Nucleus accumbens (tissue), 56 donors: ENCODE measurements at regions not wholly inside any gene's neighbourhood (a gene's known extent, or its start where the extent isn't known, plus 50 kb on each side); places are given as distances from the start of the nearest gene placed in this dataset.
"Not testable (repeated sequence)": the region's sequence is repeated elsewhere in the genome, so short reads cannot be mapped to it uniquely, and the experiment has no call there.

Experiments
- DNase-seq, 56 donors: peaks; one replicate each; lab custom pipeline; 2025; lab: John Stamatoyannopoulos, UW

DNA sequence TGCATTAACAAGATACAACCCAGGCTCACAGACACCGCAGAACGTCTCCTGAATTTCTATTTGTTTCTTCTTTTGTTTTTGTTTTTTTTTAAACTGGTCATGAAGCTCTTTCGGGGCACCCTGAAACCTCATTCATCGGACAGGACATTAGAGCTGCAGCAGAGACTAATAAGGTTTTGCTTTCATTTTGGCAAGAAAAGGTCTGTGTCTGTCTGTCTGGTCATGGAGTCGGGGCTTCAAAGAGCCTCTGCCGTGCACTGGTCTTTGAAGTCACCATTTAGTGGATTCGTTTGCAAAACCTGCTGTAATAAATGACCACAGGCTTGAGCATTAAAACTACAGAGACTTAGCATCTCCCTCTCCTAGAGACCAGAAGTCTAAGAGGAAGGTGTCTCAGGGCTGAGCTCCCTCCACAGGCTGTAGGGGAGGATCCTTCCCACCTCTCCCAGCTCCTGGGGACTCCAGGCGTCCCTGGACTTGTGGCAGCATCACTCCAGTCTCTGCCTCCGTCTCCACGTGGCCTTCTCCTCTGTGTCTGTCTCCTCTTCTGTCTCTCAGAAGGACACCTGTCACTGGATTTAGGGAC lies 247.5 kb downstream of the CRLF2 start:
- no peak for DNase-seq

DNA sequence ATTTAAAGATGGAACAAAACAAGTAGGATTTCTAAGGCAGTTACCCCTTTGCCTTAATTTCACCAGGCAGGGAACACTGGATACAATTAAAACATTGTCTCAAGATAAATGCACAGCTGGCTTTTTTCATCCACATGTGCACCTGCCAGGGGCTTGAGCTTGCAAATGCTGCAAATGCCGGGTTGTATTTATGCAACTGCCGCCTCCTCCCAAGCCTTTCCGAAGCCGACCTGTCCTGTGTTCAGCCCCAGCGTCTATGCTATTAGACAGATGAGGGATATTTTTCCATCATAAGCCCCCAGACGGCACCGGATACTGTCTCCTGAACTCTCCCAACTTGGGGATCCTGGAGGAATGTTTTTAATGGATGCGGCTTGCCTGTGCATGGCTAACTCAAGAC lies 251.6 kb downstream of the CRLF2 start:
- DNase-seq: no peak

DNA sequence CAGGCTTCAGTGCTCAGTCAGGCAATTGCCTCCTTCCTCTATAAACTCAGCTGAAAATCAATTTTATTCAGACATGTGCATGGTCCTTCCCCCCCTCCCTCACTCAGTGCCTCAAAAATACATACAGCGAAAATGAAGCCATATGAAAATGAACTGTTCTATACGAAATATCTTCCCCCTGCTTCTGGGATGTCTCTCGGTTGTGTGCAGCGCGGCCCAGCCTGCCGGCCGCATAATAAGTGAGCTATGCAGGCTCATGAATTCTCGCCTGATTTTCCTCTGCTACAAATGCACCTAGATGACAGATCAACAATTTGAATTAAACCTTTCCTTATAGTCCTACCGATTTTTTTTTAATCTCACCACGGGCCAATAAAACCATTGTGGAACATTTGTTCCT lies 252.9 kb downstream of the CRLF2 start:
- no peak for DNase-seq

DNA sequence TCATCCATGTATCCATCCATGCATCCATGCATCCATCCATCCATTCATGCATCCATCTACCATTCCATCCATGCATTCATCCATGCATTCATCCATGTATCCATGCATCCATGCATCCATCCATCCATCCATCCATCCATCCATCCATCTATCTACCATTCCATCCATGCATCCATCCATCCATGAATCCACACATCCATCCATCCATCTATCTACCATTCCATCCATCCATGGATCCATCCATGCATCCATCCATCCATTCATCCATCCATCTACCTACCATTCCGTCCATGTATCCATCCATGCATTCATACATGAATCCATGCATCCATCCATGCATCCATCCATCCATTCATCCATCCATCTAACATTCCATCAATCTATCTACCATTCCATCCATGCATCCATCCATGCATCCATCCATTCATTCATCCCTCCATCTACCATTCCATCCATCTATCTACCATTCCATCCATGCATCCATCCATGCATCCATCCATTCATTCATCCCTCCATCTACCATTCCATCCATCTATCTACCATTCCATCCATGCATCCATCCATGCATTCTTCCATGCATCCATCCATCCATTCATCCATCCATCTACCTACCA lies 257.2 kb downstream of the CRLF2 start:
- not testable (repeated sequence) for DNase-seq

DNA sequence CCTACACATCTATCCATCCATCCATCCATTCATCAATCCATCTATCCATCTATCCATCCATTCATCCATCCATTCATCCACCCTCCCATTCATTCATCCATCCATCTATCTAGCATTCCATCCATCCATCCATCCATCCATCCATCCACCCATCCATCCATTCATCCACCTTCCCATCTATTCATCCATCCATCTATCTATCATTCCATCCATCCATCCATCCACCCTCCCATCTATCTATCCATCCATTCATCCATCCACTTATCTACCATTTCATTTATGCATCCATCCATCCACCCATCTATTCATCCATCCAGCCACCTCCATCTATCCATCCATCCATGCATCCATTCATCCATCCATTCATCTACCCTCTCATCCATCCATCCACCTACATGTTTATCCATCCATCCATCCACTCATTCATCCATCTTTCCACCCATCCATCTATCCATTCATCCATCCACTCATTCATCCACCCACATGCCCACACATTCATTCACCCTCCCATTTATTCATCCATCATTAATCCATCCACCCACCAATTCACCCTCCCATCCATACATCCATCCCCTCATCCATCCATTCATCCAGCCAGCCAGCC lies 258.5 kb downstream of the CRLF2 start:
- DNase-seq: no peak

DNA sequence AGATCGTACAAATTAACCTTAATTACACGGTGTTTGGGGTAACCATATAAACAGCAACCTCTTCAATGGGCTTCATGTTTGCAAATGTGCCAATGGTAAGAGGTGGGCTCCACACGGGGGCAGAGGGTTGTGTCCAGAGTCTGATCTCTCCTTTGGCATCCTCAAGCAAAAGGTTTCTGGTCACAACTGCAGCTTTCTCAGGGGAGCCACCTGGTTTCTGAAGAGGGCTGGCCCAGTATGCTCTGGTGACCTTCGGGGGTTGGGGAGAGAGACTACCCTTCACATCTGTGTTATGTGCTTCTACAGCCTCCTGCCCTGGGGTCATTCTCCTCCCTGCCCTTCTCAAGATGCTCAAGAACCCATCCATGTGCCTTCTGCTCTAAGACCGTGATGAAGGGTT lies 259.6 kb downstream of the CRLF2 start:
- no peak for DNase-seq

DNA sequence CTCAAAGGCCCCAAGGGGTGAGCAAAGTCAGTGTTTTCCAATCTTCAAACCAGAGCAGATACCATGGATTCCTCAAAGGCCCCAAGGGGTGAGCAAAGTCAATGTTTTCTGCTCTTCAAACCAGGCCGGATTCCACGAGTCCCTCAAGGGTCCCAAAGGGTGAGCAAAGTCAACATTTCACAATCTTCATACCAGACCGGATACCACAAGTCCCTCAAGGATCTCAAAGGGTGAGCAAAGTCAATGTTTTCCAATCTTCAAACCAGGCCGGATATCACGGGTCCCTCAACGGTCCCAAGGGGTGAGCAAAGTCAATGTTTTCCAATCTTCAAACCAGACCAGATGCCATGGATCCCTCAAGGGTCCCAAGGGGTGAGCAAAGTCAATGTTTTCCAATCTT lies 265.2 kb downstream of the CRLF2 start:
- DNase-seq: not testable (repeated sequence)

DNA sequence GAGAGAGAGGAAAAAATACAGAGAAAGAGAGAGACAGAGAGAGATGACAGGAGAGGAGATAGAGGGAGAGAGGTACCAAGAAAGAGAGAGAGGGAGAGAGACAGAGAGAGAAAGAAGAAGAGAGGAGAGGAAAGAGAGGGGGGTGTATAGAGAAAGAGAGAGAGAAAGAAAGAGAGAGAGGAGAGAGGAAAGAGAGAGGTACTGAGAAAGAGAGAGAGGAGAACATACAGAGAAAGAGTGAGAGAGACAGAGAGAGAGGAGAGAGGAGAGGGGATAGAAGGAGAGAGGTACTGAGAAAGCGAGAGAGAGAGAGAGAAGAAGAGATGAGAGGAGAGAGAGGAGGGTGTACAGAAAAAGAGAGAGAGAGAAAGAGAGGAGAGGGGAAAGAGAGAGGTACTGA lies 269.4 kb downstream of the CRLF2 start:
- no peak for DNase-seq

DNA sequence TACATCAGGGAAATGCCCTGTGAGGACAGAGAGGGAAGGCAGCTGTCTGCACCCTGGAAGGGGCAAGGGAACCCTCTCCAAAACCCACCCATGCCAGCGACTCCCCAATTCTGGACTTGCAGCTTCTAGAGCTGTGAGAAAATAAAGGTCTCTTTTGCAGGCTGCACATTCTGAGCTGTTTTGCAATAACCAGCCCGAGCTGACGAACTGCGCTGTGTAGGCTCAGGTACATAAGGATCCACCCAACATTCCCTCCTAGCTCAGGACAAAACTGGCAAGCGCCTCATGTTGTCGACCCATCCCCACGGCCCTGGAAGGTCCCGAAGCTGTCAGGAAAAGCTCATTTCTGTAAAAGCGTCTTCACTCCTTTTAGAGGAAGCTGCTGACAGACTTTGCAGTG lies 271.8 kb downstream of the CRLF2 start:
- no peak for DNase-seq

DNA sequence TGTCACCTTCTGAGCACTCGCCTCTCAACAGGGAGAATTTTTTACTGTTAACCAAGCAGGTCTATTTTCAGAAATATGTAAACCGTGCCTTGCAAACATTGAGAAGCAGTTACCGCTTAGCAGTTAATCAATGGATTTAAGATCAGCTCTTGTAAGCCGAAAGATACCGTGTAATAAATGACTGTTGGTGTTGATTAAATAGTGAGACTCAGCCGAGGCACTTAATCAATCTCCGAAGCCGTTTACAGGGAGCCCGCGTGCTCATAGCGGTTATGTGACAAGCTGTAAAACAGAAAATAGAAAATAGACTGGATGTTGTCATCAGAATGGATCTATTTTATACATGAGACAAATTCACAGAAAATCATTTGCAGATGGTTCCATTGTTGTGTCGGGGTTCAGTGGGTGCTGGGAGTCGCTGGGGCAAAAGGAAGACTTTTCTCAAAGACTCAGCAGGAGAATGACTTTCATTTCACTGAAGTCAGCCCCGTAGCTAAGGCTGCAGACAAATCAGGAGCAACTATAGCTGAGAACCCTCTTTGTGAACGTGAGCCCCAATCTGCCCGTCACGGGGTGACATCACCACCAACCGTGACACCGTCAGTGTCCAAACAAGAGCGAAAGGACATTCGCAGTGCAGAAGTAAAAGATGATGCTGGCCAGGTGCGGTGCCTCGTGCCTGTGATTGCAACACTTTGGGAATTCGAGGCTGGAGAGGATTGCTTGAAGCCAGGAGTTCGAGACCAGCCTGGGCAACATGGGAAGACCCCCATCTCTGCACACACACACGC lies 275.3 kb downstream of the CRLF2 start:
- no peak for DNase-seq

DNA sequence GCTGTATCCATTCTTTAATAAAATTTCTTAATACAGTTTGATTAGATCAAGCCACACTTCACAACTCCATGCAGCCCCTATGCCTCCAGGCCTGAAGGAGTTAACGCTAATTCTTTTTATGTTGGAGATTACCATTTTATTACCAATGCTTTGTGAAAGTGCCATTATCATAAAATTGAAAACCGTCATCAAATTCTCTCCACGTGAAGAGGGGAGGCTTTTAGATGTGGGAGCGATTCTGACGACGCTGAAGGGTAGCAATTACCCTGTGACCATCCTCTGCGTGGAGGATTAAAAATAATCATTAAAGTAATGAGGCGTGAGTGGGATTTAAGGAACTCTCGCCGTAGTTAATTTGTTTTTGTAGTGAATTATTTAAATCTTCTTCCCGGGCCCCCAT lies 278.8 kb downstream of the CRLF2 start:
- no peak for DNase-seq

DNA sequence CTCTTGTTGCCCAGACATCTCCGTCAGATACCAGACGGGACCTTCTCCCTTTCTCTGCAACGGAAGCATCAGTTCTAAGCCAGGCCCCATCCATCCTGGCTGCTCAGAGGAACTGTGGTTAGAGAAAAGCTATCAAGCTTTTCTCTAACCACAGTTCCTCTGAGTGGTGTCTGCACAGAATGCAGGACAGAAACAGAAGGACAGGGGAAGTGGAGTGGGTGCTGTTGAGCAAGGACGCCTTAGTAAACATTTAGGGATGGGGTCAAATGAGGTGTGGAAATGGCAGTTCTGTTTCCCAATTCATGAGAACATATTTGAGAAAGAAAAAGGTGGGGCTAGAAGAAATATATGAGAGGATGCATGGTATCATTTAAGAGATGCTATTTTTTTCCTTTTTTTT lies 283.8 kb downstream of the CRLF2 start:
- DNase-seq: no peak

DNA sequence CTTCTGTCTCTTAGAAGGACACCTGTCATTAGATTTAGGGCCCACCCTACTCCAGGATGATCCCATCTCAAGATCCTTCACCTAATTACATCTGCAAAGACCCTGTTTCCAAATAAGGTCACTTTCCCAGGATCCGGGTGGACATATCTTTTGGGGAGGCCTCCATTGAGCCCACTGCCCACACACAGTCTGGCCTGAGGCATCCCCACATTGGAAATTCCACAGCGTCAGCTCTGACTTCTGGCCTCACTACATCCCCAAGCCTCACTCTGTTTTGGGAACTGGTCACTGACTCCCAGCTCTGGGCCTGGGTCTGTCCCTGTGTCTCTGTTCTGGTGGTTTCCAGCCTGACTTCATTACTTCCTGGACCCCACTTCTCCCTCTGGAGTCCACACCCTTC lies 285.5 kb downstream of the CRLF2 start:
- DNase-seq: no peak

DNA sequence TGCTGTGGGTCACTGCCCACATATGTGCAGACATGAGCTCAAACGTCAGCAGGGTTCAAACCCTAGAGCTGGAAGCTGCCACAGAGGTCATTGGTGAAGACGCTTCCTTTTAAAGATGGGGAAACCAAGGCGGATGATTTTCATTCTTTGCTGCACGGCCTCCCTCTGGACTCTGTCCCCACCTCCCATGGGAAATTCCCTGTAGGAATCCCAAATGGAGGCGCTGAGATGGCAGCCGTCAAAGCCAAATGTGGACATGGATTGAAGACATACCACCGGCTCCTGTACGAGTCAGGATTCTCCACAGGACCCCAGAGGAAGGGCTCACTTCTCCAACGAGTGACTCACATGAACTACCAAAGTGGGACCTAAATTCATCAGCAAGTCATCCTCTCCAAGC lies 286.4 kb downstream of the CRLF2 start:
- no peak for DNase-seq

DNA sequence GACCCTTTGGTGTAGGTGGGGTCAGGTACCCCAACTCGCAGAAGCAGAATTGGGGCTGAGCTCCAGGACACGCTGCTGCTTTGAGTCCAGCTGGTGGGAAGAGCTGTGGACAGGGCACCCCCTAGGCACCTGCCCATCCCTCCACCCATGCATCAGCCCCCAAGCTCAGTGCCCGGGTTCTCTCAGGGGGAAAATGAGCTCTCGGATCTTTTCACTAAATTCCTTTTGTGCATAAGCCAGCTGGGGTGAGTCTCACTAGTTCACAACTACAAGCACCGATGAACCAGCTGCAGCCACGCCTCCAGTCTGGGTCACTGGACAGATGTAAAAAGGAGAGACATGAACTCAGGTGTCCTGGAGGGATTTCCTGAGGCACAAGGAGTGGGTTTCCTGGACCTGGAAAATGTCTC lies 286.8 kb downstream of the CRLF2 start:
- DNase-seq: no peak

DNA sequence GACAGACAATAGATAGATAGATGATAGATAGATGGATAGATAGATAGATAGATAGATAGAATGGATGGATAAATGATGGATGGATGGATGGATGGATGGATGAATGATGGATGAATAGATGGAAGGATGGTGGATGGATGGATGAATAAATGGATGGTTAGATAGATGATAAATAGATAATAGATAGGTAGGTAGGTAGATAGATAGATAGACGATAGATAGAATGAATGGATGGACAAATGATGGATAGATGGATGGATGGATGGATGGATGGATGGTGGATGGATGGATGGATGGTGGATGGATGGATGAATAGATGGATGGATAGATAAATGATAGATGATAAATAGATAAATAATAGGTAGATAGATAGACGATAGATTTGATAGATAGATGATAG lies 287.4 kb downstream of the CRLF2 start:
- no peak for DNase-seq

DNA sequence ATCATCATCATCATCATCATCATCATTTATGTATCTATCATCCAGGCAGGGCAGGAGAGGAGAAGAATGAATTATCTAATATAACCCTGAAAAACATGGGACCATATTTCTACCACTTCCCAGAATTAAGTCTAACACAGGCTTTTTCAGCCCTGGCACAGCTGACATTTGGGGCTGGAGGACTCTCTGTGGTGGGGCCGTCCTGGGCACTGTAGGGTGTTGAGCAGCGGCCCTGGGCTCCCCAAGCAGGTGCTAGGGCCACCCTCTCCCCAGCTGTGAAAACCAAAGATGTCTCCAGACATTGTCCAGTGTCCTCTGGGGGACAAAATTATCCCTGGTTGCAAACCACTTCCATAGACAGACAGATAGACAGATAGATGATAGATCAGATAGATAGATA lies 288.4 kb downstream of the CRLF2 start:
- no peak for DNase-seq

DNA sequence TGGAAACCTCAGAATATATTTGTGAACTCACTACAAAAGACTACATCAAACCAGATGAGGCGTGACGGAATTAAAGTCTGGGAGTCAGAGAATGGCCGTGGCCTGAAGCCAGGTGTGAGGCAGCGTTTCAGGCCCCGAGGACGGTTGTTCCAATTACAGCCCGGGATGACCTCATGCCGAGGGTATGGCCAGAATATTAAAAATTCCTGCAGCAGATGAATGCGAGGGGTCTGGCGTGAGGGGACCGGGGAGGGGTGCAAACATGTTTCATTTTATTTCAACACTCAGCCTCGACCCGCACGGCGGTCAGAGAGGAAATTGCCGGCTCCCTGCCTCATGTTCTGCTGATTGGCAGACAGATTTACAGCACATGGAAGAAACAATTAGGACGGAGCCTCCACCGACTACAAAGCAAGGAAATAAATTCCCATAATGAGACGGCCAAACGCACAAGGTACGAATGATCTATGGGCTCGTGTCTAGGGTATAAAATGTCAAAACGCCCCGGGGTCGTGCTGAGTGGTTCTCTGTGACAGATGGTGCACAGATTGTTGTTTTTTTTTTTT lies 289.7 kb downstream of the SHOX start:
- no peak for DNase-seq

DNA sequence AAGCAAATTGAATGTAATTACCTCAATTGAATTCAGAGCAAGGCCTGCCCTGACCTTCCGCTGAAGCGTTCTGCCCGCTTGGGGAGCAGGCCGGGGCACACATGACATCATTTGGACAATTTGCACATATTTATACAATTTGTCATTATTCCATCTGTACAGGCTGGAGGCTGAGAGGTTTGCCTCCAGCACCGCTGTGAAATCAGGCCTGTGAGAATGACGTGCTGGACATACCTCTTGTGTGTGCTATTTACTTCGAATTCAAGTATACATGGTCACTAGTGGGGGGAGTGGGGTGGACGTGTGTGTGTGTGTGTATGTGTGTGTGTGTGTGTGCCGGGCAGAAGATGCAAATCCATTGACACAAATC lies 285.6 kb downstream of the SHOX start:
- DNase-seq: no peak

DNA sequence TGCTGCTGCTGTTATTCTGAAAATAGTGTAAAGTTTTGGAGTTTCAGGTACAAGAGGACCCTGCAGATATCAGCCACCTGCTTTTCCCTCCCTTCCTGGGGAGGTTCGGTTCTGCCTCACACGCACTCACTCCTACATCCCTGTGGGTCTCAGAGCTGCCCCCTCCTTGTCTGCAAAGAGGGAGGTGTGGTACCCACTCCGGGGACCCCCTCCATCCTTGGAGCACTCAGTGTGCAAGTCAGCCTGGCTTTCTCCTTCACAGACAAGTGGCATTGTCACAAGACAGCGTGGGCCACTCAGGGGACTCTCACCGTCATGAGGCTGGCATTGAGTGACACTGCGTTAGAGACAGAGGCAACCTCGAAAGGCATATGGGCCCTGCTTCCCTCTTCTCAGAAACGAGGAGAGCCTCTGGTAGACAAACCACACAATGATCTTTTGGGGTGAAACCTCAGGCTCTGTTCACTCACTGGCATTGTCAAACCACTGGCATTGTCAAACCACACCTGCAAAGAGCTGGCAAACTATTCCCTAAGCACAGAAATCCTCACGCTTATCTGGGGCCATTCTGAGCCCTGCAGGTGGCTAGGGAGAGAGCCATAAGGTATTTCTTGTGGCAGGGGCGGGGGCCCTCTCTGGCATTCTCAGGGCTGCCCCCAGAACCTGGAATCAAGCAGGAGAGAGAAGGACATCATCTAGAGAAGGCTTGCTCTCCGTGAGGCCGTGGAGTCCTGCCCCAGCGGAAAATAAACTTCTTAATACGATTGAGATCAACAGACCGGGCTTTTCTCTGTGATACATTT lies 285.0 kb downstream of the SHOX start:
- DNase-seq: no peak

DNA sequence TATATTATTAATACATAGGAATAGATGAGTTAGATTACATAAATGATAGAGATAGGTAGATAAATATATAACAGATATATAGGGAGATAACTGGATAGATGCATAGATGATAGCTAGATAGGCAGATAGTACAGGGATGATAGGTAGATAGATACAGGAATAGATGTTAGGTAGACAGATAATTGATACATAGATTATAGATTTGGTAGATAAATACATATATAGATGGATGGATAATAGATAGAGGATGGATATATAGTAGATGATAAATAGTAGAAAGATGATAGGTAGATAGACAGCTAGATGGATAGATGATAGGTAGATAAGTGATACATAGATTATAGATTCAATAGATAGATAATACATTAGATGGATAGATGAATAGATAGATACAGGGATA lies 283.6 kb downstream of the SHOX start:
- DNase-seq: no peak
